Liver (tissue), 8 donors: ENCODE measurements at regions not wholly inside any gene's neighbourhood (a gene's known extent, or its start where the extent isn't known, plus 50 kb on each side); places are given as distances from the start of the nearest gene placed in this dataset.

Experiments
- DNase-seq: peaks from one replicate; pipeline ENCODE4 v3.0.0-alpha.2; 2017; ENCODE audit warnings: low spot score
- H3K27ac ChIP-seq, 2 donors: one replicate each; pipeline ENCODE4 v1.7.0; 2013; ENCODE audit warnings: inconsistent platforms in 2 of 2, low read length in 2 of 2, control low read depth in 1 of 2, low read depth in 1 of 2, mild to moderate bottlenecking in 1 of 2
- H3K27me3 ChIP-seq, 4 donors: one replicate each; pipeline versions ENCODE4 v1.6.1 to v1.7.0; 2013; ENCODE audit warnings: low read length in 3 of 4, inconsistent platforms in 1 of 4, mild to moderate bottlenecking in 1 of 4, moderate library complexity in 1 of 4; ENCODE audit not compliant: control insufficient read depth in 4 of 4, insufficient read depth in 4 of 4
- H3K36me3 ChIP-seq, 4 donors: one replicate each; pipeline versions ENCODE4 v1.6.1 to v1.7.0; 2013; ENCODE audit warnings: low read length in 3 of 4, mild to moderate bottlenecking in 3 of 4, low read depth in 1 of 4, moderate library complexity in 1 of 4; ENCODE audit not compliant: control insufficient read depth in 4 of 4, insufficient read depth in 3 of 4
- H3K4me1 ChIP-seq, 4 donors: one replicate each; pipeline versions ENCODE4 v1.6.1 to v1.7.0; 2013; ENCODE audit warnings: low read length in 3 of 4, mild to moderate bottlenecking in 3 of 4, moderate library complexity in 1 of 4; ENCODE audit not compliant: control insufficient read depth in 4 of 4, insufficient read depth in 4 of 4
- H3K4me3 ChIP-seq, 3 donors: one replicate each; pipeline versions ENCODE4 v1.6.1 to v1.7.0; 2013; ENCODE audit warnings: low read length in 3 of 3, control low read depth in 1 of 3, low read depth in 1 of 3, mild to moderate bottlenecking in 1 of 3
- H3K9ac ChIP-seq, 2 donors: one replicate each; pipeline ENCODE4 v1.7.0; 2013; ENCODE audit warnings: low read length in 2 of 2, mild to moderate bottlenecking in 2 of 2, moderate library complexity in 2 of 2, control low read depth in 1 of 2, low read depth in 1 of 2
- H3K9me3 ChIP-seq, 4 donors: one replicate each; pipeline versions ENCODE4 v1.6.1 to v1.7.0; 2013; ENCODE audit warnings: low read length in 3 of 4; ENCODE audit not compliant: control insufficient read depth in 4 of 4
- EGR1 ChIP-seq, 2 donors: IDR thresholded peaks; 2 replicates each; pipeline ENCODE4 v1.6.1; 2016 to 2018; ENCODE audit warnings: antibody characterized with exemption in 2 of 2, low read depth in 2 of 2
- FOXA1 ChIP-seq: IDR thresholded peaks from 2 replicates; pipeline ENCODE4 v1.6.1; 2016; ENCODE audit warnings: antibody characterized with exemption
- FOXA2 ChIP-seq: IDR thresholded peaks from 2 replicates; pipeline ENCODE4 v1.6.1; 2016; ENCODE audit warnings: antibody characterized with exemption
- HNF4A ChIP-seq, 2 donors: conservative IDR thresholded peaks; 2 replicates each; pipeline ENCODE4 v1.6.1; 2016; ENCODE audit warnings: antibody characterized with exemption in 2 of 2, mild to moderate bottlenecking in 2 of 2
- HNF4G ChIP-seq: IDR thresholded peaks from 2 replicates; pipeline ENCODE4 v1.6.1; 2016; ENCODE audit warnings: antibody characterized with exemption
- JUND ChIP-seq, 2 donors: IDR thresholded peaks; 2 replicates each; pipeline ENCODE4 v1.6.1; 2016; ENCODE audit warnings: antibody characterized with exemption in 2 of 2
- NR2F2 ChIP-seq: IDR thresholded peaks from 2 replicates; pipeline ENCODE4 v1.6.1; 2016; ENCODE audit warnings: antibody characterized with exemption
- RAD21 ChIP-seq, 2 donors: IDR thresholded peaks; 2 replicates each; pipeline ENCODE4 v1.6.1; 2016; ENCODE audit warnings: antibody characterized with exemption in 2 of 2, mild to moderate bottlenecking in 2 of 2
- RXRA ChIP-seq, 2 donors: IDR thresholded peaks; 2 replicates each; pipeline ENCODE4 v1.6.1; 2017 to 2018; ENCODE audit warnings: antibody characterized with exemption in 2 of 2, mild to moderate bottlenecking in 1 of 2
- SP1 ChIP-seq: IDR thresholded peaks from 2 replicates; pipeline ENCODE4 v1.6.1; 2018; ENCODE audit warnings: antibody characterized with exemption, mild to moderate bottlenecking
- TAF1 ChIP-seq: conservative IDR thresholded peaks from 2 replicates; pipeline ENCODE4 v1.6.1; 2016; ENCODE audit warnings: antibody characterized with exemption, mild to moderate bottlenecking
- YY1 ChIP-seq: IDR thresholded peaks from 2 replicates; pipeline ENCODE4 v1.6.1; 2016; ENCODE audit warnings: antibody characterized with exemption, mild to moderate bottlenecking
- WGBS: extraction: QIAGEN DNeasy Blood & Tissue Kit; methylation state at CpG from one replicate; pipeline ENCODE4 v1.1.7; 2013; 5-methylcytosine and 5-hydroxymethylcytosine counted together
- TF ChIP-seq, protein P1 (sequence below): IDR thresholded peaks from 2 replicates; pipeline ENCODE4 v1.6.1; 2016; ENCODE audit warnings: antibody characterized with exemption, mild to moderate bottlenecking
- TF ChIP-seq, protein P2 (sequence below): fragments of 150-350 bp; IDR thresholded peaks from 2 replicates; pipeline ENCODE4 v1.5.1; 2017; ENCODE audit warnings: improper control_type of control experiment, low read depth, low read length; ENCODE audit not compliant: missing input control
- TF ChIP-seq, protein P3 (sequence below): IDR thresholded peaks from 2 replicates; pipeline ENCODE4 v1.6.1; 2016; ENCODE audit warnings: antibody characterized with exemption
- TF ChIP-seq, protein P4 (sequence below): IDR thresholded peaks from 2 replicates; pipeline ENCODE4 v1.6.1; 2016; ENCODE audit warnings: antibody characterized with exemption
- TF ChIP-seq, protein P5 (sequence below): IDR thresholded peaks from 2 replicates; pipeline ENCODE4 v1.6.1; 2016; ENCODE audit warnings: antibody characterized with exemption
- donor health status: healthy.
- donor health status: healthy.
- donor health status: healthy.
- donor health status: healthy.
- donor health status: healthy.

DNA sequence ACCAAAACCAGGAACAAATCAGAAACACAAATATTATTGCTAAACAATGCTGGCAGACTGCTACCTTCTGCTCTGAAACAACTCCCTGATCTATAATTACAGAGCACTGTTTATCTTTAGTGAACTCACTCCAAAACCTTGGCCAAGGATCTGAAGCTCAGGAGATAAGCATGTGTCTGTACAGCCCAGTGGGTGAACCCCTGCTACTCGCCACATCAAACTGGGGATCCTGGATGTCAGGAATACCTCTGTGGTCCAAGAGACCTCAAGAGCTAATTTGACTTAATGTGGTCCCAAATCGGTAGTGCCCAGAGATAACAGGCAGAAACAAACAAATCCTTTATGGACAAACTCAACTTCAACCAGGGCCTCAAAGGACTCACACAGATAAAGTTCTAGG lies 381.8 kb downstream of the KIF16B start:
- WGBS = 35% methylated on average over 2 of the region's 2 CpGs
- H3K9ac ChIP-seq = no peak overlapping the region
- no peak for DNase-seq
- no peak overlapping the region for H3K27ac ChIP-seq
- no peak overlapping the region for H3K4me3 ChIP-seq
- TF ChIP-seq, protein P1, sequence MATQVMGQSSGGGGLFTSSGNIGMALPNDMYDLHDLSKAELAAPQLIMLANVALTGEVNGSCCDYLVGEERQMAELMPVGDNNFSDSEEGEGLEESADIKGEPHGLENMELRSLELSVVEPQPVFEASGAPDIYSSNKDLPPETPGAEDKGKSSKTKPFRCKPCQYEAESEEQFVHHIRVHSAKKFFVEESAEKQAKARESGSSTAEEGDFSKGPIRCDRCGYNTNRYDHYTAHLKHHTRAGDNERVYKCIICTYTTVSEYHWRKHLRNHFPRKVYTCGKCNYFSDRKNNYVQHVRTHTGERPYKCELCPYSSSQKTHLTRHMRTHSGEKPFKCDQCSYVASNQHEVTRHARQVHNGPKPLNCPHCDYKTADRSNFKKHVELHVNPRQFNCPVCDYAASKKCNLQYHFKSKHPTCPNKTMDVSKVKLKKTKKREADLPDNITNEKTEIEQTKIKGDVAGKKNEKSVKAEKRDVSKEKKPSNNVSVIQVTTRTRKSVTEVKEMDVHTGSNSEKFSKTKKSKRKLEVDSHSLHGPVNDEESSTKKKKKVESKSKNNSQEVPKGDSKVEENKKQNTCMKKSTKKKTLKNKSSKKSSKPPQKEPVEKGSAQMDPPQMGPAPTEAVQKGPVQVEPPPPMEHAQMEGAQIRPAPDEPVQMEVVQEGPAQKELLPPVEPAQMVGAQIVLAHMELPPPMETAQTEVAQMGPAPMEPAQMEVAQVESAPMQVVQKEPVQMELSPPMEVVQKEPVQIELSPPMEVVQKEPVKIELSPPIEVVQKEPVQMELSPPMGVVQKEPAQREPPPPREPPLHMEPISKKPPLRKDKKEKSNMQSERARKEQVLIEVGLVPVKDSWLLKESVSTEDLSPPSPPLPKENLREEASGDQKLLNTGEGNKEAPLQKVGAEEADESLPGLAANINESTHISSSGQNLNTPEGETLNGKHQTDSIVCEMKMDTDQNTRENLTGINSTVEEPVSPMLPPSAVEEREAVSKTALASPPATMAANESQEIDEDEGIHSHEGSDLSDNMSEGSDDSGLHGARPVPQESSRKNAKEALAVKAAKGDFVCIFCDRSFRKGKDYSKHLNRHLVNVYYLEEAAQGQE = no peak
- TF ChIP-seq RXRA (IDR thresholded peaks at IDR 0.05) = no peak
- TF ChIP-seq, protein P2, sequence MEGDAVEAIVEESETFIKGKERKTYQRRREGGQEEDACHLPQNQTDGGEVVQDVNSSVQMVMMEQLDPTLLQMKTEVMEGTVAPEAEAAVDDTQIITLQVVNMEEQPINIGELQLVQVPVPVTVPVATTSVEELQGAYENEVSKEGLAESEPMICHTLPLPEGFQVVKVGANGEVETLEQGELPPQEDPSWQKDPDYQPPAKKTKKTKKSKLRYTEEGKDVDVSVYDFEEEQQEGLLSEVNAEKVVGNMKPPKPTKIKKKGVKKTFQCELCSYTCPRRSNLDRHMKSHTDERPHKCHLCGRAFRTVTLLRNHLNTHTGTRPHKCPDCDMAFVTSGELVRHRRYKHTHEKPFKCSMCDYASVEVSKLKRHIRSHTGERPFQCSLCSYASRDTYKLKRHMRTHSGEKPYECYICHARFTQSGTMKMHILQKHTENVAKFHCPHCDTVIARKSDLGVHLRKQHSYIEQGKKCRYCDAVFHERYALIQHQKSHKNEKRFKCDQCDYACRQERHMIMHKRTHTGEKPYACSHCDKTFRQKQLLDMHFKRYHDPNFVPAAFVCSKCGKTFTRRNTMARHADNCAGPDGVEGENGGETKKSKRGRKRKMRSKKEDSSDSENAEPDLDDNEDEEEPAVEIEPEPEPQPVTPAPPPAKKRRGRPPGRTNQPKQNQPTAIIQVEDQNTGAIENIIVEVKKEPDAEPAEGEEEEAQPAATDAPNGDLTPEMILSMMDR = no peak
- TF ChIP-seq, protein P3, sequence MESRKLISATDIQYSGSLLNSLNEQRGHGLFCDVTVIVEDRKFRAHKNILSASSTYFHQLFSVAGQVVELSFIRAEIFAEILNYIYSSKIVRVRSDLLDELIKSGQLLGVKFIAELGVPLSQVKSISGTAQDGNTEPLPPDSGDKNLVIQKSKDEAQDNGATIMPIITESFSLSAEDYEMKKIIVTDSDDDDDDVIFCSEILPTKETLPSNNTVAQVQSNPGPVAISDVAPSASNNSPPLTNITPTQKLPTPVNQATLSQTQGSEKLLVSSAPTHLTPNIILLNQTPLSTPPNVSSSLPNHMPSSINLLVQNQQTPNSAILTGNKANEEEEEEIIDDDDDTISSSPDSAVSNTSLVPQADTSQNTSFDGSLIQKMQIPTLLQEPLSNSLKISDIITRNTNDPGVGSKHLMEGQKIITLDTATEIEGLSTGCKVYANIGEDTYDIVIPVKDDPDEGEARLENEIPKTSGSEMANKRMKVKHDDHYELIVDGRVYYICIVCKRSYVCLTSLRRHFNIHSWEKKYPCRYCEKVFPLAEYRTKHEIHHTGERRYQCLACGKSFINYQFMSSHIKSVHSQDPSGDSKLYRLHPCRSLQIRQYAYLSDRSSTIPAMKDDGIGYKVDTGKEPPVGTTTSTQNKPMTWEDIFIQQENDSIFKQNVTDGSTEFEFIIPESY = no peak
- TF ChIP-seq RAD21 (IDR thresholded peaks at IDR 0.05) = no peak
- no peak for TF ChIP-seq FOXA1
- TF ChIP-seq TAF1 = no peak
- TF ChIP-seq, protein P4, sequence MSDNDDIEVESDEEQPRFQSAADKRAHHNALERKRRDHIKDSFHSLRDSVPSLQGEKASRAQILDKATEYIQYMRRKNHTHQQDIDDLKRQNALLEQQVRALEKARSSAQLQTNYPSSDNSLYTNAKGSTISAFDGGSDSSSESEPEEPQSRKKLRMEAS = no peak
- TF ChIP-seq JUND (IDR thresholded peaks at IDR 0.05) = no peak
- no peak for TF ChIP-seq EGR1 (IDR thresholded peaks at IDR 0.05; ENCODE audit: low read depth in 2 of 2)
- TF ChIP-seq, protein P5, sequence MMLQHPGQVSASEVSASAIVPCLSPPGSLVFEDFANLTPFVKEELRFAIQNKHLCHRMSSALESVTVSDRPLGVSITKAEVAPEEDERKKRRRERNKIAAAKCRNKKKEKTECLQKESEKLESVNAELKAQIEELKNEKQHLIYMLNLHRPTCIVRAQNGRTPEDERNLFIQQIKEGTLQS = no peak
- TF ChIP-seq NR2F2 = no peak
- no peak for TF ChIP-seq HNF4G
- TF ChIP-seq YY1 = no peak
- no peak for TF ChIP-seq SP1
- TF ChIP-seq HNF4A (conservative IDR thresholded peaks at IDR 0.05) = no peak
- H3K27me3 ChIP-seq = no peaks in the 10 kb centered on the region
- H3K36me3 ChIP-seq = no peaks in the 10 kb centered on the region
- H3K9me3 ChIP-seq = no peaks in the 10 kb centered on the region
- H3K4me1 ChIP-seq = no peaks in the 10 kb centered on the region

DNA sequence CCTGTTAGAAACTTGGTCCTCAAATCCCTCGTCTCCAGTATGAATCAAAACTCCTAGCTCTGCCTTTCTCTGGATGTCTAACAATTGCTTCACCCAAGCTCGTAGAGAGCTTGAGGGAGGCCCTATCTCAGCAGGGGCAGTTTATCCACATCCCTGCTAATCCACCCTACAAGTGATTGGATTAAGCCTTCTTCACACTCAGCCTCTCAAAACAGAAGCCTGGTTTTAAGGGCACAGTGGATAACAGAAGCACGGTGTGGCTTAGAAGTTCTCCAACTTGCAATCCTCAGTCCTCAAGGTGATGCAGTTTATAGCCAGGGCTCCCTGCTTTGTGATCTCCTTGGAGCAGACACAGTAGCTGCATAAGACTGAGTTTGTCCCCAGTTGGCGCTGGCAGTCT lies 383.9 kb downstream of the KIF16B start:
- H3K27ac ChIP-seq = no peak overlapping the region
- no peak for TF ChIP-seq TAF1
- TF ChIP-seq SP1 = no peak
- TF ChIP-seq RXRA (IDR thresholded peaks at IDR 0.05) = no peak
- no peak for TF ChIP-seq NR2F2
- no peak for TF ChIP-seq HNF4A (conservative IDR thresholded peaks at IDR 0.05)
- TF ChIP-seq RAD21 (IDR thresholded peaks at IDR 0.05) = no peak
- TF ChIP-seq, protein P5 = no peak
- TF ChIP-seq FOXA2 = no peak
- TF ChIP-seq HNF4G = no peak
- WGBS = 72% methylated on average over 4 of the region's 4 CpGs
- no peak overlapping the region for H3K9ac ChIP-seq
- no peak overlapping the region for H3K4me3 ChIP-seq
- DNase-seq = no peak
- no peaks in the 10 kb centered on the region for H3K4me1 ChIP-seq
- no peaks in the 10 kb centered on the region for H3K36me3 ChIP-seq
- no peaks in the 10 kb centered on the region for H3K27me3 ChIP-seq
- no peaks in the 10 kb centered on the region for H3K9me3 ChIP-seq
